Mammary epithelial cell (primary cell): ENCODE measurements at regions not wholly inside any gene's neighbourhood (a gene's known extent, or its start where the extent isn't known, plus 50 kb on each side); places are given as distances from the start of the nearest gene placed in this dataset.
"Not testable (repeated sequence)": the region's sequence is repeated elsewhere in the genome, so short reads cannot be mapped to it uniquely, and the experiment has no call there.

ENCODE experiments used
- EZH2 ChIP-seq: IDR thresholded peaks from 2 replicates; pipeline ENCODE4 v1.6.1; 2012; ENCODE audit warnings: low read length, inconsistent platforms, borderline replicate concordance
- TF ChIP-seq, protein P1 (sequence below), 2 donors: IDR thresholded peaks in 1 of 2; conservative IDR thresholded peaks in 1 of 2; 2 replicates each; pipeline ENCODE4 v1.5.1; 2011 to 2012; ENCODE audit warnings: inconsistent platforms in 2 of 2, low read length in 2 of 2, mild to moderate bottlenecking in 2 of 2, control low read depth in 1 of 2, low read depth in 1 of 2; ENCODE audit not compliant: insufficient read depth in 1 of 2; ENCODE audit errors: extremely low read depth in 1 of 2

- TF ChIP-seq, protein P1, sequence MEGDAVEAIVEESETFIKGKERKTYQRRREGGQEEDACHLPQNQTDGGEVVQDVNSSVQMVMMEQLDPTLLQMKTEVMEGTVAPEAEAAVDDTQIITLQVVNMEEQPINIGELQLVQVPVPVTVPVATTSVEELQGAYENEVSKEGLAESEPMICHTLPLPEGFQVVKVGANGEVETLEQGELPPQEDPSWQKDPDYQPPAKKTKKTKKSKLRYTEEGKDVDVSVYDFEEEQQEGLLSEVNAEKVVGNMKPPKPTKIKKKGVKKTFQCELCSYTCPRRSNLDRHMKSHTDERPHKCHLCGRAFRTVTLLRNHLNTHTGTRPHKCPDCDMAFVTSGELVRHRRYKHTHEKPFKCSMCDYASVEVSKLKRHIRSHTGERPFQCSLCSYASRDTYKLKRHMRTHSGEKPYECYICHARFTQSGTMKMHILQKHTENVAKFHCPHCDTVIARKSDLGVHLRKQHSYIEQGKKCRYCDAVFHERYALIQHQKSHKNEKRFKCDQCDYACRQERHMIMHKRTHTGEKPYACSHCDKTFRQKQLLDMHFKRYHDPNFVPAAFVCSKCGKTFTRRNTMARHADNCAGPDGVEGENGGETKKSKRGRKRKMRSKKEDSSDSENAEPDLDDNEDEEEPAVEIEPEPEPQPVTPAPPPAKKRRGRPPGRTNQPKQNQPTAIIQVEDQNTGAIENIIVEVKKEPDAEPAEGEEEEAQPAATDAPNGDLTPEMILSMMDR (conservative IDR thresholded peaks at IDR 0.05 in 1 of 2, IDR thresholded peaks at IDR 0.05 in 1 of 2; ENCODE audit: extremely low read depth in 1 of 2, insufficient read depth in 1 of 2, low read depth in 1 of 2, low read length in 2 of 2): not testable (repeated sequence)
- not testable (repeated sequence) for TF ChIP-seq EZH2
These were observed 227.9 kb downstream of the SPATA31A1 start for GRCh38 chr9:39583413-39583747.
